NCI-H2107 treated with DMSO at 0.1 percent for 48 hours (cell line): ENCODE measurements at regions not wholly inside any gene's neighbourhood (a gene's known extent, or its start where the extent isn't known, plus 50 kb on each side); places are given as distances from the start of the nearest gene placed in this dataset.
"Not testable (repeated sequence)": the region's sequence is repeated elsewhere in the genome, so short reads cannot be mapped to it uniquely, and the experiment has no call there.

ENCODE experiments used
- DNase-seq: peaks from one replicate; lab custom pipeline; 2025; ENCODE audit not compliant: unreplicated experiment; lab: John Stamatoyannopoulos, UW

DNA sequence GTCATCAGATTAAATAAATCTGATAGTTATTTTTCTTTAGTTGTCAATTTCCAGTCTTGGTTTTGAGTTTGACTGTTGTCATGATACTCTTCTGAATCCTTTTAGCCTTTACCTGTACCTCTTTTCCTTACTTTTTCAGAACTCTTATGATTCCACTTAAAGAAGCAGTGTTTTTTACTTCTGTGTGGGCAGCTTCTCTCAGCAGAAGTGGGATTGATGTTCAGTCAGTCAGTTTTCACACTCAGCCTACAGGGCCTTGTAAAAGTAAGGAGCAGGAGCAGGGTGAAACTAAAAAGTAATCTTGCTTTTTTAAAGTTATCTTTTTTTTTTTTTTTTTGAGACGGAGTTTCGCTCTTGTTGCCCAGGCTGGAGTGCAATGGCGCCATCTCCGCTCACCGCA is 75.1 kb downstream of the HAUS1 start:
- DNase-seq, result no peak

DNA sequence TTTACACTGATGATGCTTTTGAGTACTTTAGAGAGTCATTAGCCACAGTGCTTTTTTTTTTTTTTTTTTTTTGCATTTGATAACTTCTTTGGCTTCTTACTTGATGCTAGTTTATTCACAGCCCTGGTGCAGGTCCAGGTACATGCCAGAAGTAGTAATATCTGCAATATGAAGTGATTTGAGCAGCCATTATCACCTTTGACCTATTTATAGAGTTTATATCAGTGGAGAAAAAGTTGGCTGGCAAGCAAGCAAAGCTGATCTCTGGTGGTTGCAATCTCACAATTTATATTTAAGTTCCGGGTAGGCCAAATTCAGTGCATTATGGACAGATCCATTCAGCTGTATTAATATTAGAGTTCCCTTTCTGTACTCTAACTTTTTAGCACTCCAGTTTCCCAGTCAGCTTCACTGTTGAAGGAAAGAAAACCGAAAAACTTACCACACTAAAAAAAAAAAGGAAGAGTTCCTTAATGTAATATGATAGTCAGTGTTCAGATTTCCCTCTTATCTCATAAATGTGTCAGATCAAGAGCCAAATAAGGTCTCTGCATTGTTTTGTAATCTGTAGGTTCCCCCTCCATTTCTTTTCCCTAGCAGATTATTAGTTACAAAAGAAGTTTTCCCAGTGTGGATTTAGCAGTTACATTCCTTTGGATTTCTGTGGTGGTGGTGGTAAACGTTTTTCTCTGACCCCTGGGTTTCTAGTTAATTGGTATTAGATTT is 78.6 kb downstream of the HAUS1 start:
- DNase-seq, result peak; percentile 17

DNA sequence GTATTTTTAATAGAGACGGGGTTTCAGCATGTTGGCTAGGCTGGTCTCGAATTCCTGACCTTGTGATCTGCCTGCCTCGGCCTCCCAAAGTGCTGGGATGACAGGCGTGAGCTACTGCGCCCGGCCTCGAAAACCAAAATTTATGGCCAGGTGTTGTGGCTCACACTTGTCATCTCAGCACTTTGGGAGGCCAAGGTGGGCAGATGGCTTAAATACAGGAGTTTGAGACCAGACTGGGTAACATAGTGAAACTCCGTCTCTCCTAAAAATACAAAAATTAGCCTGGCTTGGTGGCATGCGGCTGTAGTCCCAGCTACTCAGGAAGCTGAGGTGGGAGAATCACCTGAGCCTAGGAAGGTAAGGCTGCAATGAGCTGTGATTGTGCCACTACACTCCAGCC is 80.1 kb downstream of the HAUS1 start:
- DNase-seq, result not testable (repeated sequence)

DNA sequence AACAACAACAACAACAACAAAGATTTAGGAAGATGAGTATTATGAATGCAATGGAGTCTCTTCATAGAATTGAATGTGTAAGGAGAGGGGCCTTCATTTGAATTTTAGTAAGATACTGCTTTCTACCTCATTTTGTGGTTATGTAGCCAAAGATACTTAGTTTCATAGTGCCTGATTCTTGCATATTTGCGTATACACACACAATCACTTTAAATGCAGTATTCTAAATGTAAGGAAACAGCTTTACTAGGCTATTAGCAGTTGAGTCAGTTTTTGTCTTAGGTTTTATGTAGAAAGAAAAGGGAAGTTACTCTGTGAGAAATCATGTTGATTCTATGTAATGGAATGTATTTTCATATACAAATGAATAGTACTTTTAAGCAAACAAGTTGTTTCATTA is 80.5 kb downstream of the HAUS1 start:
- no peak for DNase-seq

DNA sequence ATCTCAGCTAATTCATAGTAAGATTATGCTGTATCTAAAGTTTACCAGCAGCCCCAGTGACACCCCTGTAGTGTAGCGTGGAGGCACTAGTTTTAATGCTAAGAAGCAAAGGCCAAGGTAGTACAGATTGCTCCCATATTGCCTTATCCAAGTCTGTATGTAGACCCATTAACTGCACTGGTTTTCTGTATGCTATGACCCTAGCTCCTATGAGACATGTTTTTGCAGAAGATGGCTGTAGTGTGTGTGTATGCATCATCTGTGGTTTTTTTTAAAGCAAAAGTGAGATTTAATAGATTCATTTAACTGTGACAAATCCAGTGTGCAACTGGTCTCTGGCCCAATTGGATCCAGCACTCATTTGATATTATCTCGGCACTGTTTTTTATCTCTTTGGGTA is 86.5 kb downstream of the HAUS1 start:
- no peak for DNase-seq

DNA sequence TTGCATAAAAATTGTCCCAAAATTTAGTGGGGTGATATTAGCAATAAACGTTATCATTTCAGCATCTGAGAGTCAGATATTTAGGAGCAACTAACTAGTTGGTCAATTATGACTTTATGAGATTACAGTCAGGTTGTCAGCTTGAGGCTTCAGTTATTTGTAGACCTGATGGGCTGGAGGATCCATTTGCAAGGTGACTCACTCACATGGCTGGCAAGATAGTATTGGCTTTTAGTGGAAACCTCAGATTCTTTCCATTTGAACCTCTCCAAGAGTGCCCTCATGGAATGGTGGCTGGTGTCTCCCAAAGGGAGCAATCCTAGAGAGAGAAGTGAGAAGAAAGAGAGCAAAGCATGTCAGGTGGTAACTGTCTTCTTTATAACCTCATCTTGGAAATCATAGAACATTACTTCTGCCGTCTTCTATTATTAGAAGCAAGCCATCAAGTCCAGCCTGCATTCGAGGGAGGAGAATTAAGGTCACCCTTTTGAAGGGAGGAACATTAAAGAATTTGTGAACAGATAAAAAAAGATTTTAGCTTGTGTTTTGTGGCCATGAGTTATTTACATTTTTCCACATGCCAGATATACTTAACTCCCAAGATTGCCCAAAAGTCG is 92.5 kb downstream of the HAUS1 start:
- DNase-seq, result no peak

DNA sequence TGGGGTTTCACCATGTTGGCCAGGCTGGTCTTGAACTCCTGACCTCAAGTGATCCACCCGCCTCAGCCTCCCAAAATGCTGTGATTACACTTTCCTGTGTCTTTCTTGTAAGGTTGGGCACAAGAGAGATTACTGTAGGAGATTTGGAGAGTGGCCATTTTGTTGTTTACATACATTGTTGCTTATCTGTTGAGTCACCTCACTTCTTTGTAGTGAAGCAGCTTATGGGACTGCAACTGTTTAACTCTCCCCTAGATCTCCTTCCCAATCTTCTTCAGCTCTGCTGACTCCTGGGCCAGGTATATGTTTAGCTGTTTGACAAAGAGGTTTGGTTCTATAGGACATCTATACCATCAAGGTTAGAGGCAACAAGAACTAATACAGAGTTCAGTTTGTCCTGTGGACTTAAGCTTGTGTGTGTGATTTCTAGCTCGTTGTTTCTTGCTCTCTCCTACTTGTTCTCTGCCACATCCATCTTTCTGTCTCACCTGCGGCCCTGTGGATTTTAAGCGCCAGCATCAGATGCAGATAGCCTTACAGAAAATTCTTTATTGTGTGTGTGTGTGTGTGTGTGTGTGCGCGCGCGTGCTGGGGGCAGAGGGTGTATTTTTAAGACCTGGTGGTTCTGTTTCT is 95.4 kb downstream of the HAUS1 start:
- DNase-seq, result peak; percentile 38

DNA sequence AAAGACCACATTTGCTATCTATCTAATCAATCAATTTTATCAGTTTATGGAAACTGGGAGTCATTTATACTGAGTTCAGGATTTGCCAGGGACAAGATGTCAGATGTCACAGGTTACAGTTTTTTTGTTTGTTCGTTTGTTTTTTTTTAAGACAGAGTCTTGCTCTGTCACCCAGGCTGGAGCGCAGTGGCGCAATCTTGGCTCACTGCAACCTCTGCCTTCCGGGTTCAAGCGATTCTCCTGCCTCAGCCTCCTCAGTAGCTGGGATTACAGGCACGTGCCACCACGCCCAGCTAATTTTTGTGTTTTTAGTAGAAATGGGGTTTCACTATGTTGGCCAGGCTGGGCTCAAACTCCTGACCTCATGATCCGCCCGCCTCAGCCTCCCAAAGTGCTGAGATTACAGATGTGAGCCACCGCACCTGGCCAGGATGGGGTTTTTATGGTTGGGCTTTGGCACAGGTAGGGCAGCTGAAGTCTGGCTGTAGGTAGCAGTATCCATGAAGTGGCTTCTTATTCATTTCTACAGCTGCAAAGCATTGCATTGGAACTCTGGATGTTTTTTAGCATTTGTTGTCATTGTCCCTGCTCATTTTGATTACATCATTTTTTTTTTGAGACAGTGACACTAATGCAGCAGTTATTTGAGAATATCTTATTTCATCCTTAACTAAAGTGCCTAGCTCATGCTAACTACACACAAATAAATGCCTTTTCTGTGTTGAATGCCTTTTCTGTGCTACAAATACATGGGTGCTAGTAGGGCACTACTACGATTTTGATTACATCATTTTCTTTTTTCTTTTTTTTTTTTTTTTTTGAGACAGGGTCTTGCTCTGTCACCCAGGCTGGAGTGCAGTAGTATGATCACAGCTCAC is 96.2 kb downstream of the HAUS1 start:
- peak; percentile 57 for DNase-seq

DNA sequence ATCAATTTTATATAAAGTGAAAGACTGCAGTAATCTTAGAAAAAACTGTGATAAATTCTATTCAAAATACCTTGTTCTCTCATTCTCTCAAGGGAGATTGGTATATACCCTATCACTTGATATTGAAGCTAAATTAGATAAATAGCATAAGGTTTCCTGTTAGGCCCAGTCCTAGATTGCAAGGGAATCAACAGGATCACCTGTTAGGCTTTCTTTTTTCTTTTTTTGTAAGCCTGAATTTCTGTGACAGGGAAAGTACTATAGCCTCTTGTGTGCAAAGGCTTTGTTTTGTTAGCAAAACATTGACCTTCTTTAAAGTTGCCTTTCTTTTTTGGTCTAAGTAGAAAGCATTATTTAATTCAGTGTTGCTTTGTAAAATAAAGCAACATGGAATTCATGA is 100.0 kb downstream of the HAUS1 start:
- no peak for DNase-seq

DNA sequence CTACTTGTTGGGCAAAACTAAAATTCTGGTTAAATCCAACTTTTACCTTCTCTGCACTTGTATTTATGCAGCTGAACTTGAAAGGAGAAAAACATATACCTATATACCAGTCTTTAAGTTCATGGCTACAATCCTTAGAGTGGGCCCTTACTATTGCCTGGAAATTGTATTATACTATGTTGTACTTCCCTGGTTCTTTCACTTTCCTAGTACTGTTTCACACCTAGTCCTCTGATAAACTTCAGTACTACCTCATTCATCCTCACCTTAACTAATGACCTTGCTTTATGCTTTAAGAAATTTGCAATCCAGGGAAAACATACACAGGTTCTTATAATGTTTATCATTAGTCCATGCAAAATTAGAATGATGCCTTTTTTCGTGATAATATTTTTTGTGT is 103.8 kb downstream of the HAUS1 start:
- no peak for DNase-seq

DNA sequence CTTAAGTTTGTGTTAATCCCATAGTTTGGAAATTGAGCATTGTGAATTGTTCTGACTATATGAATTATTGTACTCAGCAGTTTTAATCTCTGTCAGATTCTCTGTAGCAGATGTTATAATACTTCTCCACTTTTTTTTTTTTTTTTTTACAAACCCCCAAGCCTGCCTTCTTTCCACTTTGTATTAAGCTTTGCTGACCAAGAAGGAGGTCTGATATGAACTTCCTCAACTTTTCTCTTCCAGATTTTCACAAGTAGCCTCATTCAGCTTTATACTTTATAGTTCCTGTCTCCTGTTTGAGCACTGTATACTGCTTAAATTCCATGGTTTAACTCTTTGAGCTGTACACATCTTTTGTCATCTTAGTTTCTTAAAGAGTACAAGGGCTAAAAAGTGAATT is 105.0 kb downstream of the HAUS1 start:
- no peak for DNase-seq

DNA sequence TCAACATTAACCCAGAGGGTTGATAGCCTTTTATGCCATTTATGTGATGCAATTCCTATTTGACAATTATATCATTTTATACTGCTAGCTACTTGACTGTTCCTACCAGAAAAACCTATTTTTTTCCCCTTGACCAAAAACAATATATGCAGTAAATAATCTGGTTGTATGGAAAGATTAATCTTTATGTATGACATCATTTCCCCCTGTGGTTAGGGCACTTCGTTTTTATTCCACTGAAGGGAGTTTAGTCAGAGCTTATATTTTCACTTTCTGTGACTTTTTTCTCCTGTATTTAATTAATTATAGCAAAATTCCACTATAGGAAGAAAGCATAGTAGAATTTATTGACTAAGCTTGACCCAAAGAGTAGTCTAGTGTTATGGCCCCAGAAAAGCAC is 107.6 kb downstream of the HAUS1 start:
- DNase-seq, result no peak

DNA sequence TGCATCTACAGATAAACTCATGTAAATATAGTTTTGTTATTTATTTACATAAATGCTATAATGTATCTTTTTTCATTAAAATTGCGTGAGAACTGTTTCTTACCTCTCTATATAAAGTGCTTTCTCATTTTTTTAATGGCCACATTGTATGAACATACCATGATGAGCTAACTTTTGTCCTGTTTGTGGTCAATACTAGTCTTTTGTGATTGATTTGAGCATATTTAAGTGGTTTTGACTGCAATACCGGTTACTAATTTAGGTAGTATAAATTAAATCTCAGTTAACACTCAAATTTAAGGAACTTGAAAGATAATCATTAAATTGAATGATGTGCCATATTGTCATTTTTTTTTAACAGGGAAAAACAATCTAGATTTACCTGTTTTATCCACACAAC is 108.2 kb downstream of the HAUS1 start:
- DNase-seq, result no peak

DNA sequence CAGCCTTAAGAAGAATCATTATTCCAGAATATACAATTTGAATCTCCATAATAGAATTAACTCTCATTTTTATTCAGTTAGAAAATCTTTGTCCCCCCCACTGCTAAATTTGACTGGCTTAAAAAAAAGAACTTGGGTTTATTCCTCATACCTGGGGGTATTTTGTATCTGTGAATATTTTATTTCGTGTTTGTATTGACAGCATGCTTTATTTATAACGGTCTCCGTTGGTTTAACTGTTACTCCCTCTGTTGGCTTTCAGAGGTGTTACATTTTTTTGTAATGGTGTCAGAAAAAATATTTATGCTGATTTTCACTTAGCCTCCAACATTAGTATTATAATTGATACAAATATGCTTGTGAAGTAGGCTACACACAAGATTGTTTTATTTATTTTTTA is 109.1 kb downstream of the HAUS1 start:
- peak; percentile 15 for DNase-seq

DNA sequence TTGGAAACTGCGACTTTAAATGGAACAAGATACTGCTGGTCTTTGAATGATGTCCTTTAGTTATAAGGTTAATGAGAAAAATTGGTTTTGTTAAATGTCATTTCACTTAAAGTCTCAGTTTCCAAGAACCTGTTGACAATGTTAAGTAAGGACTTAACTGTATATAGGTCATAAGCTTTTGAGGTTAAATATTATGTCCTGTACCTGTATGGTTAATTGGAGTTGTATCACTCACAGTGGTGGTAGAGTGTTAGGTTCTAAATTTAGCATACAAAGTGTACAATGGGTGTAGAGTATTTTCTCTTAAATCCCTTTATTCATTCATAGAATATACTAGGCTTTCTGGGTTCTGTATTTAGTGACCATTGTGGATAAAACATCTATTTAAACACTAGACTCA is 110.2 kb downstream of the HAUS1 start:
- no peak for DNase-seq

DNA sequence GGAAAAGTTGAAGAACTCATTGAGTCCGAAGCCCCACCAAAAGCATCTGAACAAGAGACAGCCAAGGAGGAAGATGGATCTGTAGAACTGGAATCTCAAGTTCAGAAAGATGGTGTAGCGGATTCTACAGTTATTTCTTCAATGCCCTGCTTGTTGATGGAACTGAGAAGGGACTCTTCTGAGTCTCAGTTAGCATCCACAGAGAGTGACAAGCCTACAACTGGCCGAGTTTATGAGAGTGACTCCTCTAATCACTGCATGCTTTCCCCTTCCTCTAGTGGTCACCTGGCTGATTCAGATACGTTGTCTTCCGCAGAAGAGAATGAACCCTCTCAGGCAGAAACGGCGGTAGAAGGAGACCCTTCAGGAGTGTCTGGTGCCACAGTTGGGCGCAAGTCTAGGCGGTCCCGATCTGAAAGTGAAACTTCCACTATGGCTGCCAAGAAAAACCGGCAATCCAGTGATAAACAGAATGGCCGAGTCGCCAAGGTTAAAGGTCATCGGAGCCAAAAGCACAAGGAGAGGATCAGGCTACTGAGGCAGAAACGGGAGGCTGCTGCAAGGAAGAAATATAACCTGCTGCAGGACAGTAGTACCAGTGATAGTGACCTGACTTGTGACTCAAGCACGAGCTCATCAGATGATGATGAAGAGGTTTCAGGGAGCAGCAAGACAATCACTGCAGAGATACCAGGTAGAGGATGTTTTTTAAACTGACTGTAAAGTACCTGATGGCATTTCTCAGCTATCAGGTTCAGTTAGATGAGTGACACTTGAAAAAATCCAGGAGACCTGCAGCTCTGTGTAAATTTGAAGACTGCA is 111.9 kb downstream of the HAUS1 start:
- DNase-seq, result no peak

DNA sequence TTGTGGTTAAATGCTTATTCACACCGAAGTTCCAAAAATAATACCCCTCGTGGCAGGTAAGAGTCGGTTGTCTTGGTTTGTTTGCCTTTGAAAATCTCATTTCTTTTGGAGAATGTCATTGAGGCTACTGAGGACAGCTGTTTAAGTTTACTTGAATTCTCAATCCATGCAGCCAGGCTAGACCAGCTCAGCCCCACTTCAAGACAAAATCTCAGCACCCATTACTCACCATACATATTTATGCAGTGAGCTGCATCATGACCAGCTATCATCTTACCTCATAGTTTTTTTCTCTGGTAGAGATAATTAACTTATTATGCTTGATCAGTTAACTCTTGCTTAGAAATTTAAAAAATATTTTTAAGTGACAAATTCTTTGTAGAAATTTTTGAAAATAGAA is 115.9 kb downstream of the HAUS1 start:
- DNase-seq, result no peak

DNA sequence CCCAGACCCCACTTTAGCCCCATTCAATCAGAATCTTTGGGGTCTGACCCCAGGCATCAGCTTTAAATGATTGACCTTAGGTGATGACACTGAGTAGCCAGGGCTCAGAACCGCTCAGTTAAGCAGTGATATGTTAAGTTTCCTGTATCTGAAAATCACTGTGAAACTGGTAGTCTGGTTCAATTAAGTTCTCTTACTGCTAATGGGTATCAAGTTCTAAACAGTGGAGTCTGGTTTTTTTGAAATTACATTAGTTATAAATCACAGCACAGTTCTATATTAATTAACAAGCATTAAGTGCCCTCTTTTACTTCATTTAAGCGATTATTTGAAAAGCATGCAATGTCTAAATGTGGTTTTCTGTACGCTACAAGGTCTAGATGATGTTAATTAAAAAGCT is 117.9 kb downstream of the HAUS1 start:
- DNase-seq, result no peak

DNA sequence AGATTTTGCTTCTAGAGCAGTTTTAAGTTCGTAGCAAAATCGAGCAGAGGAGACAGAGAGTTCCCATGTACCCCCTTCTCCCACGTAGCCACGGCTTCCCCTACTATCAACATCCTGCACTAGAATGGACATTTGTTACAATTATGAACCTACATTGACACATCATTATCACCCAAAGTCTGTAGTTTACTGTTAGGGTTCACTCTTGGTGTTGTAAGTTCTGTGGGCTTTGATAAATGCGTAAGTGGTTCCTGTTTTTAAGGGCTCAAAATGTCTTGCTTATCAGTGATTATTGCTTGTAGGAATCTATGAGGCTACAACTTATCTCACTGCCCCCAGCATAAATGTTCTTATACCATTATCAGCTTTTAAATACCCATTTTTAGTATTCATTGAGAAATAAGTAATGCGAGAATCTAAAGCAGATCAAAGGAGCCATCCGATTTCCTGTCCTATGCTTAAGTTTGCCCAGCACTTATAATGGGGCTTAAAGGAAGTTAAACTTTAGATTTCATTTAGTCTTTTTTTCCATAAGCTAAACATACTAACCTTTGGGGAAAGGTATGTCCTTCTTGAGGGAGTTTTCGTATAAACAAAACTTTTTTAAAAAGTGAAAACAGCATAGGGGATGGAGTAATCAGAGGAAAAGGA is 118.7 kb downstream of the HAUS1 start:
- DNase-seq, result no peak

DNA sequence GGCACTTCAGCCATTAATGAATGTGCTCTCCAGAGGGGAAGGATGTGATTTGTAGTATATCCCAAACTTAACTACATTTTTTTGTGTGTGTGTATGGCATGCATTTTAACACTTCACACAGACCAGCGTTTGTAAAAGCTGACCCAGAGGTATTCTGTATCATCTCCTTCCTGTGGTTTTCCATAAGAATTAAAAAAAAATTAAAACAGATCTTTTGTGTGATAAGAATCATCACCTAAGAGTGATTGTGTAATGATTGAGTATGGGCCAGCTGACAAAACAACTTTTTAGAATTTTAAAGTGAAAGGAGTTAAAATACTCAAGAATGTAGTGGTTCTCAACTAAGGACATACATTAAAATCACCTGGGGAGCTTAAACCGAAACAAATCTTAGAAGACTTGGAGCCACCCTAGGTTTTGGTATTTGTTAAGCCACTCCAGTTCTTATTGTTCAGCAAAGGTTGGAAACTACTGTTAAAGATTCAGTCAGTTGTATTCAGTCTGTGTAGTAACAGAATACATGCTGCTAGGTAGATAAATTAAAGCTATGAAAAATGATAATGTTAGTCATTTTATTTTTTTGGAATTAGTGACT is 120.1 kb downstream of the HAUS1 start:
- no peak for DNase-seq
